ENCODE measurements at regions not wholly inside any gene's neighbourhood (a gene's known extent, or its start where the extent isn't known, plus 50 kb on each side); places are given as distances from the start of the nearest gene placed in this dataset.
A peak's percentile ranks its signal among the peaks of the same experiment; 100 is the strongest.

GRCh38 chr2:9777081-9777480 is 66.2 kb upstream of the TAF1B start:
- no peak overlapping the region for H3K4me3 ChIP-seq (ENCODE audit: low read length)
- no peak for DNase-seq (ENCODE audit: low read depth)
- TF ChIP-seq CTCF (conservative IDR thresholded peaks at IDR 0.05; ENCODE audit: low read depth, low read length), result no peak

GRCh38 chr2:9778012-9778411 is 65.3 kb upstream of the TAF1B start:
- peak; percentile 60 for TF ChIP-seq CTCF (conservative IDR thresholded peaks at IDR 0.05; ENCODE audit: low read depth, low read length)
- H3K4me3 ChIP-seq (ENCODE audit: low read length), result no peak overlapping the region
- DNase-seq (ENCODE audit: low read depth), result no peak

- TF ChIP-seq CTCF (conservative IDR thresholded peaks at IDR 0.05; ENCODE audit: low read depth, low read length), result no peak
- no peak for DNase-seq (ENCODE audit: low read depth)
- H3K4me3 ChIP-seq (ENCODE audit: low read length), result no peak overlapping the region
Measured at GRCh38 chr2:9778471-9779316, 64.6 kb upstream of the TAF1B start.

GRCh38 chr2:9779596-9780264 is 63.5 kb upstream of the TAF1B start:
- DNase-seq (ENCODE audit: low read depth), result no peak
- H3K4me3 ChIP-seq (ENCODE audit: low read length), result no peak overlapping the region
- TF ChIP-seq CTCF (conservative IDR thresholded peaks at IDR 0.05; ENCODE audit: low read depth, low read length), result no peak

GRCh38 chr2:9780368-9781130 is 62.7 kb upstream of the TAF1B start:
- H3K4me3 ChIP-seq (ENCODE audit: low read length), result no peak overlapping the region
- no peak for DNase-seq (ENCODE audit: low read depth)
- no peak for TF ChIP-seq CTCF (conservative IDR thresholded peaks at IDR 0.05; ENCODE audit: low read depth, low read length)

- no peak for DNase-seq (ENCODE audit: low read depth)
- no peak for TF ChIP-seq CTCF (conservative IDR thresholded peaks at IDR 0.05; ENCODE audit: low read depth, low read length)
- H3K4me3 ChIP-seq (ENCODE audit: low read length), result no peak overlapping the region
Measured at GRCh38 chr2:9781252-9781651, 62.0 kb upstream of the TAF1B start.
